ENCODE measurements at regions not wholly inside any gene's neighbourhood (a gene's known extent, or its start where the extent isn't known, plus 50 kb on each side); places are given as distances from the start of the nearest gene placed in this dataset.
"Not testable (repeated sequence)": the region's sequence is repeated elsewhere in the genome, so short reads cannot be mapped to it uniquely, and the experiment has no call there.

DNA sequence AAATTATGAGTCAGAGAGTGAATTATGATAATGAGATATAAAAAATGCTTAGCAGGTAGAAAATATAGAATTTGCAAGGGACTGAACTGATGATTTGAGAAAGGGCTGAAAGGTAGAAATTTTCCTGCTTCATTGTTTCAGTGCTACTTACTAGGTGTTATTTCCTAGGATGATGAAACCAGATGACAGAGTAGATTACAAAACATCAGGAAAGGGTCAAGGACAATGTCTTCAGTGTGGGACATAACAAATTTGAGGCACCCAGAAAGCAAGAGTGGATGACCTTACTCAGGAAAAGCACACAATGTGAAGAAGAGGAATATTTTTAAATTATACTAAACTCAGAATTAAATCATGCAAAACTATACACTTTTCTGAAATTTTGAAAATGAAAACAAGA is 102.1 kb downstream of the SHCBP1 start:
- DNase-seq (ENCODE audit: low read depth), result no peak

DNA sequence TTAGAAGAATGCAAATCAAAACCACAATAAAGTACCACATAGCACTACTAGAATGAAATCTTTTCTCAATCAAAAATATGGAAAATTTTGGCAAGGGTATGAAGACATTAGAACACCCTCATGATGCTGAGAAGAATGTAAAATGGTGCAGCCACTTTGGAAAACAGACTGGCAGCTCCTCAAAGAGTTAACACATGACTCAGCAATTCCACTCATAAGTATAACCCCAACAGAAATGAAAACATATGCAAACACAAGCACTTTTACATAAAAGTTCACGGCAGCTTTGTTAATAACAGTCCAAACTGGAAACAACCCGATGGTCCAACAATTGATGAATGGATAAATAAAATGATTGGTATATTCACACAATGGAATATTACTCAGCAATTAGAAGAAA is 124.5 kb downstream of the SHCBP1 start:
- DNase-seq (ENCODE audit: low read depth), result no peak

DNA sequence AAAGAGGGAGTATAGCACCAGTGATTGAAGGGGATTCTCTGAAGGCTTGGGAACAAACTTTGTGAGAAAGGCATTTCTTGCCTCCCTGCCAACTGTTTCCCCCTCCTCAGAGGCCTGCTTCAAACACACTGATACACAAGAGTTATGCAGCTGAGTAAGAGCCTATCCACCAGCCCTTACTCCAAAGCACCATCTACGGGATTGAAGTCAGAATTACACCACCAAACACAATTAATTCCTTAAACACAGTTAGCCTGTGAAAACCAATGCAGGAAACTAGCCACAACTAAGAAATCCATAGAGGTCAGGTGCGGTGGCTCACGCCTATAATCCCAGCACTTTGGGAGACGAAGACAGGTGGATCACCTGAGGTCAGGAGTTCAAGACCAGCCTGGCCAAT is 138.3 kb downstream of the SHCBP1 start:
- DNase-seq (ENCODE audit: low read depth), result no peak

DNA sequence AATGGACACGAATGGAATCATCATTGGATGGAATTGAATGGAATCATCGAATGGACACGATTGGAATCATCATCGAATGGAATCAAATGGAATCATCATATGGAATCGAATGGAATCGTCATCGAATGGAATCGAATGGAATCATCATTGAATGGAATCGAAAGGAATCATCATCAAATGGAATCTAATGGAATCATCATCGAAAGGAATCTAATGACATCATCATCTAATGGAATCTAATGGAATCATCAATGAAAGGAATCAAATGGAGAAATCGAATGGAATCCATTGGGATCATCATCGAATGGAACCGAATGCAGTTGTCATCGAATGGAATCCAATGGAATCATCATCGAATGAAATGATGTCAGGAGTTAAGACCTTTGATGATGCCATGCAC is 154.9 kb downstream of the SHCBP1 start:
- no peak for DNase-seq (ENCODE audit: low read depth)

DNA sequence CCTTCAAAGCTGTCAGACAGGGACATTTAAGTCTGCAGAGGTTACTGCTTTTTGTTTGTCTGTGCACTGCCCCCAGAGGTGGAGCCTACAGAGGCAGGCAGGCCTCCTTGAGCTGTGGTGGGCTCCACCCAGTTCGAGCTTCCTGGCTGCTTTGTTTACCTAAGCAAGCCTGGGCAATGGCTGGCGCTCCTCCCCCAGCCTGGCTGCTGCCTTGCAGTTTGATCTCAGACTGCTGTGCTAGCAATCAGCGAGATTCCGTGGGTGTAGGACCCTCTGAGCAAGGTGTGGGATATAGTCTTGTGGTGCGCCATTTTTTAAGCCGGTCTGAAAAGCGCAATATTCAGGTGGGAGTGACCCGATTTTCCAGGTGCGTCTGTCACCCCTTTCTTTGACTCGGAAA is 166.4 kb downstream of the SHCBP1 start:
- not testable (repeated sequence) for DNase-seq (ENCODE audit: low read depth)

DNA sequence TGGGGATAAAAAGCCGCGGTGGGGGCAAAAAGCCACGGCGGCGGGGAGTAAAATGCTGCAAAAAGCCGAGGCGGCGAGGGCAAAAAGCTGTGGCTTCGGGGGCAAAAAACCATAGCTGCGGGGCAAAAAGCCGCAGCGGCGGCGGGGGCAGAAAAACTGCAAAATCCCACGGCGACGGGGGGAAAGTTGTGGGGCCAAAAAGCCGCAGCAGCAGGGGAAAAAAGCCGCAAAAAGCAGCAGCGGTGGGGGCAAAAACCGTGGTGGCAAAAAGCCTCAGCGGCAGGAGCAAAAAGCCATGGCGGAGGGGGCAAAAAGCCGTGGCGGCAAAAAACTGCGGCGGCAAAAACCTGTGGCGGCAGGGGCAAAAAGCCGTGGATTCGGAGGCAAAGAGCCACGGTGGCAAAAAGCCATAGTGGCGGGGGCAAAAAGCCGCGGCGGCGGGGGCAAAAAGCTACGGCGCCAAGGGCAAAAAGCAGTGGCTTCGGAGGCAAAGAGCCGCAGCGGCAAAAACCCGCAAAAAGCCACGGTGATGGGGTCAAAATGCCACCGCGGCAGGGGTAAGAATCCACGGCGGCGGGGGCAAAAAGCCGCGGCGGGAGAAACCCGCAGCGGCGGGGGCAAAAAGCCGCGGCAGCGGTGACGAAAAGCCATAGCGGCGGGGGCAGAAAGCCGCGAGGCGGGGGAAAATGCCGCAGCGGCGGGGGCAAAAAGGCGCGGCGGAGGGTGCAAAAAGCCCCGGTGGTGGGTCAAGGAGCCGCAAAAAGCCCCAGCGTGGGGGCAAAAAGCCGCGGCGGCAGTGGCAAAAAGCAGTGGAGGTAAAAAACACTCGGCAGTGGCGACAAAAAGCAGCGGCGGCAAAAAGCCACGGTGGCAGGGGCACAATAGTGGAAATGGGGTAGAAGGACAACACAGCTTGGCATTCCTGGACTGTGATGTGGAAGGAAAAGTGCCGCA is 192.8 kb downstream of the SHCBP1 start:
- no peak for DNase-seq (ENCODE audit: low read depth)

DNA sequence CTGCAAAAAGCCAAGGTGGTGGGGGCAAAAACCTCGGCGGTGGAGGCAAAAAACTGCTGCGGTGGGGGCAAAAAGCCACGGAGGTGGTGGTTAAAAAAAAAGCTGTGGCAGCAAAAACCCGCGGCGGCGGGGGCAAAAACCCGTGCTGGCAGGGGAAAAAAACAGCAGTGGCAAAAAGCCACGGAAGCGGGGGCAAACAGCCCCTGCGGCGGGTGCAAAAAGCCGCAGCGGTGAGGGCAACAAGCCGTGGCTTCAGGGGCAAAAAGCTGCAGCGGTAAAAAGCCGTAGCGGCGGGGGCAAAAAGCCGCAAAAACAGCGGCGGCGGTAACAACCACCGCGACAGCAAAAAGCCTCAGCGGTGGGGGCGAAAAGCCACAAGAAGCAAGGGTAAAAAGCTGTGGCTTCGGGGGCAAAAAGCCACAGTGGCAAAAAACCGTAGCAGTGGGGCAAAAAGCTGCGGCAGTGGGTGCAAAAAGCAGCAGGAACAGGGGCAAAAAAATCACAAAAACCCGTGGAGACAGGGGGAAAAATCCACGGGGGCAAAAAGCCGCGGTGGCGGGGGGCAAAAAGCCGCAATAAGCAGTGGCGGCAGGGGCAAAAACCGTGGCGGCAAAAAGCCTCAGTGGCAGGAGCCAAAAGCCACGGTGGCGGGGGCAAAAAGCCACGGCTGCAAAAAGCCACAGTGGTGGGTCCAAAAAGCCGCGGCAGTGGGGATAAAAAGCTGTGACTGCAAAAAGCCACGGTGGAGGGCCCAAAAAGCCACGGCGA is 193.7 kb downstream of the SHCBP1 start:
- DNase-seq (ENCODE audit: low read depth), result no peak

DNA sequence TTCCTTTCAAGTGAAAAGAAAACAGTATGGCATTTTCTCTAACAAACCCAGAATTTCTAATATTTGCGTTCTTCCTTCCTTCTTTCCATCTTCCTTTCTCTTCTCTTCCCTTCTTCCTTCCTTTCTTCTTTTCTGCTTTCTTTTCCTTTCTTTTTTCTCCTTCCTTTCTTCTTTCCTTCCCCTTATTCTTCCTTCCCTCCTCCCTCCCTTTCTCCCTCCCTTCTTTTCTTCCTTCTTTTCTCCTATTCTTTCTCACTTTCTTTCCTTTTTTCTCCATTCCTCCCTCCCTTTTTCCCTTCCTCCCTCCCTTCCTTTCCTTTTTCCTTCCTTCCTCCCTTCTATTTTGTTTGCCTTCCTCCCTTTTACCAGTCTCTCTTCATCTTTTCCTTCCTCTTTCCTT is 194.8 kb downstream of the SHCBP1 start:
- no peak for DNase-seq (ENCODE audit: low read depth)

DNA sequence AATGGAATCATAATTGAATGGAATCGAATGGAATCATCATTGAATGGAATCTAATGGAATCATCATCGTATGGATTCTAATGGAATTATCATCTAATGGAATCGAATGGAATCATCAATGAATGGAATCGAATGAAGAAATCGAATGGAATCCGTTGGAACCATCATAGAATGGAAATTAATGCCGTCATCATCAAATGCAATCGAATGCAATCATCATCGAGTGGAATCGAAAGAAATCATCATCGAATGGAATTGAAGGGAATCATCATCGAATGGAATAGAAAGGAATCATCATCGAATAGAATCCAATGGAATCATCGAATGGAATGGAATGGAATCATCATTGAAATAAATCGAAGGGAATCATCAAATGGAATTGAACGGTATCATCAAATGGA is 217.2 kb downstream of the SHCBP1 start:
- no peak for DNase-seq (ENCODE audit: low read depth)

DNA sequence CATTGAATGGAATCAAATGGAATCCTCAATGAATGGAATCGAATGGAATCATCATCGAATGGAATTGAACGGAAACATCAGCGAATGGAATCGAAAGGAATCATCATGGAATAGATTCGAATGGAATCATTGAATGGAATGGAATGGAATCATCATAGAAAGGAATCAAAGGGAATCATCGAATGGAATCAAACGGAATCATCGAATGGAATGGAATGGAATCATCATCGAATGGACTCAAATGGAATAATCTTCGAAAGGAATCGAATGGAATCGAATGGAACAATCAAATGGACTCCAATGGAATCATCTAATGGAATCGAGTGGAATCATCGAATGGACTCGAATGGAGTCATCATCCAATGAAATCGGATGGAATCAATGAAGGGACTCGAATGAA is 222.6 kb downstream of the SHCBP1 start:
- DNase-seq (ENCODE audit: low read depth), result not testable (repeated sequence)

DNA sequence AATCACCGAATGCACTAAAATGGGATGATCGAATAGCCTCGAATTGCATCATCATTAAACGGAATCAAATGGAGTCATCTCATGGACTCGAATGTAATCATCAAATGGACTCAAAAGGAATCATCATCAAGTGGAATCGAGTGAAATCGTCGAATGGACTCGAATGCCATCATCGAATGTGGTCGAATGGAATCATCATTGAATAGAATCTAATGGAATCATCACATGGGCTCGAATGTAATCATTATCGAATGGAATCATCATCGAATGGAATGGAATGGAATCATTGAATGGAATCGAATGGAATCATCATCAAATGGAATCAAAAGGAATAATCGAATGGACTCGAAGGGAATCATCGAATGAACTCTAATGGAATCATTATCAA is 224.3 kb downstream of the SHCBP1 start:
- DNase-seq (ENCODE audit: low read depth), result not testable (repeated sequence)

DNA sequence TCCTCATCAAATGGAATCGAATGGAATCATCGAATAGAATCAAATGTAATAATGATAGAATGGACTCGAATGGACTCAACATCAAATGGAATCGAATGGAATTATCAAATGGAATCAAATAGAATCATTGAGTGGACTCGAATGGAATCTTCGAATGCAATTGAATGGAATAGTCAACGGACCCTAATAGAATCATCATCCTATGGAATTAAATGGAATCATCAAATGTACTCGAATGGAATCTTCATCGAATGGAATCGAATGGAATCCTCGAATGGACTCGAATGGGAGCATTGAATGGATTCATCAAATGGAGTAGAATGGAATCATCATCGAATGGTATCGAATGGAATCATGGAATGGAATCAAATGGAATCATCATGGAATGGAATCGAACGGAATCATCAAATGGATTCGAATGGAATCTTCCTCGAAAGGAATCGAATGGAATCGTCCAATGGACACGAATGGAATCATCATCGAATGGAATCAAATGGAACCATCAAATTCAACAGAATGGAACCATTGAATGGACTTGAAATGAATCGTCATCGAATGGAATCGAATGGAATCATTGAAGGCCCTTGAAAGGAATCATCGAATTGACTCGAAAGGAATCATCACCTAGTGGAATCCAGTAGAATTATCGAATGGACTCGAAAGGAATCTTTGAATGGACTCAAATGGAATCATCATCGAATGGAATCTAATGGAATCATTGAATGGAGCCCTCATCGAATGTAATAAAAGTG is 224.9 kb downstream of the SHCBP1 start:
- DNase-seq (ENCODE audit: low read depth), result not testable (repeated sequence)

DNA sequence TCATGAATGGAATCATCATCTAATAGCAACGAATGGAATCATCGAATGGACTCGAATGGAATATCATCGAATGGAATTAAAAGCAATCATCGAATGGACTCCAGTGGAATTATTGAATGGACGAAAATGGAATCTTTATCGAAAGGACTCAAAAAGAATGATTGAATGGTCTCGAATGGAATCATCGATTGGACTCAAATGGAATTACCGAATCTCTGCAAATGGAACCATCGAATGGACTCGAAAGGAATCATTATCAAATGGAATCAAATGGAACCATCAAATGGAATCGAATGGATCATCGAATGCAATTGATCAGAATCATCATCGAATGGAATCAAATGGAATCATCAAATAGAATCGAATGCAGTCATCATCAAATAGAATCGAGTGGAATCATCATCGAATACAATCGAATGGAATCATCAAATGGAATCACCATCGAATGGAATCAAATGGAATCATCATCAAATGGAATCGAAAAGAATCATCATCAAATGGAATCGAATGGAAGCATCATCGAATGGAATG is 225.7 kb downstream of the SHCBP1 start:
- not testable (repeated sequence) for DNase-seq (ENCODE audit: low read depth)

DNA sequence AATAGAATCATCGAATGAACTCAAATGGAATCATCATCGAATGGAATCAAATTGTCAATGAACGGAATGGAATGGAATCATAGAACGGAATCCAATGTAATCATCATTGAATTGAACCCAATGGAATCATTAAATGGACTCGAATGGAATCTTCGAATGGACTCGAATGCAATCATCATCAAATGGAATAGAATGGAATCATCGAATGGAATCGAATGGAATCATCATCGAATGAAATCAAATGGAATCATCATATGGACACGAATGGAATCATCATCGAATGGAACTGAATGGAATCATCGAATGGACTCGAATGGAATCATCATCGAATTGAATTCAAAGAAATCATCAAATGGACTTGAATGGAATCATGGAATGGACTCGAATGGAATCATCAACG is 226.2 kb downstream of the SHCBP1 start:
- DNase-seq (ENCODE audit: low read depth), result not testable (repeated sequence)

DNA sequence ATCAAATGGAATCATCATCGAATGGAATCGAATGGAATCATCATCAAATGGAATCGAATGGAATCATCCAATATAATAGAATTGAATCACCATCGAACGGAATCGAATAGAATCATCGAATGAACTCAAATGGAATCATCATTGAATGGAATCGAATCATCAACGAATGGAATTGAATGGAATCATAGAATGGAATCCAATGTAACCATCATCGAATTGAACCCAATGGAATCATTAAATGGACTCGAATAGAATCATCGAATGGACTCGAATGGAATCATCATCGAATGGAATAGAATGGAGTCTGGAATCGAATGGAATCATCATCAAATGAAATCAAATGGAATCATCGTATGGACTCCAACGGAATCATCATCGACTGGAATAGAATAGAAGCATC is 227.0 kb downstream of the SHCBP1 start:
- not testable (repeated sequence) for DNase-seq (ENCODE audit: low read depth)

DNA sequence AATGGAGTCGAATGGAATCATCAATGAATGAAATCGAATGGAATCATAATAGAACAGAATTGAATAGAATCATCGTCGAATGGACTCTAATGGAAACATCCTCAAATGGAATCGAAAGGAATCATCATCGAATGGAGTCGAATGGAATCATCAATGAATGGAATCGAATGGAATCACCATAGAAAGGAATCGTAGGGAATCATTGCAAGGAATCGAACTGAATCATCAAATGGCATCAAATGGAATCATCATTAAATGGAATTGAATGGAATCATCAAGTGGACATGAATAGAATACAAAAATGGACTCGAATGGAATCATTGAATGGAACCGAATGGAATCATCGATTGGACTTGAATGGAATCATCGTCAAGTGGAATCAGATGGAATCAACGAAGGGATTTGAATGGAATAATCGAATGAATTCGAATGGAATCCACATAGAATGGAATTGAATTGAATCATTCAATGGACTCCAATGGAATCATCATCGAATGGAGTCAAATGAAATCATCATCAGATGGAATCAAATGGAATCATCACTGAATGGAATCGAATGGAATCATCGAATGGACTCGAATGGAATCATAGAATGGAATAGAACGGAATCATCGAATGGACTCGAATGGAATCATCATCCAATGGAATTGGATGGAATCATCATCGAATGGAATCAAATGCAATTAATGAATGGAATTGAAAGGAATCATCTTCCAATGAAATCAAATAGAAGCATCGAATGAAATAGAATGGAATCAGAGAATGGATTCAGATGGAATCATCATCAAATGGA is 228.1 kb downstream of the SHCBP1 start:
- not testable (repeated sequence) for DNase-seq (ENCODE audit: low read depth)

DNA sequence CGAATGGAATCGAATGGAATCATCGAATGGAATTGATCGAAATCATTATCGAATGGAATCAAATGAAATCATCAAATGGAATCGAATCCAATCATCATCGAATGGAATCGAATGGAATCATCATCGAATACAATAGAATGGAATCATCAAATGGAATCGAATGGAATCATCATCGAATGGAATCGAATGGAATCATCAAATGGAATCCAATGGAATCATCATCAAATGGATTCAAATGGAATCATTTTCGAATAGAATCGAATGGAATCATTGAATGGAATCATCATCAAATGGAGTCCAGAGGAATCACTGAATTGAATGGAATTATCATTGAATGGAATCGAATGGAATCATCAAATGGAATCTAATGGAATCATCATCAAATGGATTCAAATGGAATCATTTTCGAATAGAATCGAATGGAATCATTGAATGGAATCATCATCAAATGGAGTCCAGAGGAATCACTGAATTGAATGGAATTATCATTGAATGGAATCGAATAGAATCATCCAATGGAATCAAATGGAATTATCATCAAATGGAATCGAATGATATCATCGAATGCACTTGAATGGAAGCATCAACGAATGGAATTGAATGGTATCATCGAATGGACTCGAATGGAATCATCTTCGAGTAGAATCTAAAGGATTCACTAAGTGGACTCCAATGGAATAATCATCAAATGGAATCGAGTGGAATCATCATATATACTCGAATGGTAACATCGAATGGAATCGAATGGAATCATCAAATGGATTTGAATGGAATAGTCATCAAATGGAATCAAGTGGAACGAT is 230.3 kb downstream of the SHCBP1 start:
- peak; percentile 68 for DNase-seq (ENCODE audit: low read depth)

DNA sequence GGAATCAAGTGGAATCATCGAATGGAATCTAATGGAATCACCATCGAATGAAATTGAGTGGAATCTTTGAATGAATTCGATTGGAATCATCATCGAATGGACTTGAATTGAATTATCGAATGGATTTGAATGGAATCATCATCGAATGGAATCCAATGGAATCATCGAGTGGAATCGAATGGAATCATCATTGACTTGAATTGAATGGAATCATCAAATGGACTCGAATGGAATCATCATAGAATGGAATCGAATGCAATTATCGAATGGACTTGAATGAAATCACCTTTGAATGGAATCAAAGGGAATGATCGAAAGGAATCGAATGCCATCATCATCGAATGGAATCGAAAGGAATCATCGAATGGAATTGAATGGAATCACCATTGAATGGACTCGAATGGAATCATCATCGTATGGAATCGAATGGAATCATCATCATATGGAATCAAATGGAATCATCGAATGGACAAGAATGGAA is 231.6 kb downstream of the SHCBP1 start:
- DNase-seq (ENCODE audit: low read depth), result peak; percentile 91

DNA sequence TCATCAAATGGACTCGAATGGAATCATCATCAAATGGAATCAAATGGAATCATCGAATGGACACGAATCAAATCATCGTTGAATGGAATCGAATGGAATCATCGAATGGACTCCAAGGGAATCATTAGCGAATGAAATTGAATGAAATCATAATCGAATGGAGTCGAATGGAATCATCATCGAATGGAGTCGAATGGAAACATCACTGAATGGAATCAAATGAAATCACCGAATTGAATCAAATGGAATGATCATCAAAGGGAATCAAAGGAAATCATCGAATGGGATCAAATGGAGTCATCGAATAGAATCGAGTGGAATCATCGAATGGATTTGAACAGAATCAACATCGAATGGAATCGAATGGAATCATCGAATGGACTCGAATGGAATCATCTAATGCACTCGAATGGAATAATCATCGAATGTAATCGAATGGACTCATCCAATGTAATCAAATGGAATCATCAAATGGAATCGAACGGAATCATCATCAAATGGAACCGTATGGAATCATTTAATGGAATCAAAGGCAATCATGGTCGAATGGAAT is 232.2 kb downstream of the SHCBP1 start:
- not testable (repeated sequence) for DNase-seq (ENCODE audit: low read depth)

DNA sequence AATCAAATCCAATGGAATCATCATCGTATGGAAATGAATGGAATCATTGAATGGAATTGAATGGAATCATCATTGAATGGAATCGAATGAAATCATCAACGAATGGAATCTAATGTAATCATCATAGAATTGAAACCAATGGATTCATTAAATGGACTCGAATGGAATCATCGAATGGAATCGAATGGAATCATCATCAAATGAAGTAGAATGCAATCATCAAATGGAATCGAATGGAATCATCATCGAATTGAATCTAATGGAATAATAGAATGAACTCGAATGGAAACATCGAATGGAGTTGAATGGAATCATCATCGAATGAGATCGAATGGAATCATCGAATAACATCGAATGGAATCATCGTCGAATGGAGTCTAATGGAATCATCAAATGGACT is 232.8 kb downstream of the SHCBP1 start:
- not testable (repeated sequence) for DNase-seq (ENCODE audit: low read depth)

Measured in activated T-cell treated with anti-CD3 and anti-CD28 coated beads for 24 hours (primary cell).